Fibroblast of skin of left quadriceps (primary cell): ENCODE measurements at regions not wholly inside any gene's neighbourhood (a gene's known extent, or its start where the extent isn't known, plus 50 kb on each side); places are given as distances from the start of the nearest gene placed in this dataset.

Experiments
- DNase-seq, 2 experiments: peaks; one replicate each; pipeline ENCODE4 v3.0.0-alpha.2; 2013; ENCODE audit warnings: low read depth in 2 of 2

GRCh38 chr19:31664096-31664495 is 314.9 kb upstream of the TSHZ3 start:
- no peak for DNase-seq

DNA sequence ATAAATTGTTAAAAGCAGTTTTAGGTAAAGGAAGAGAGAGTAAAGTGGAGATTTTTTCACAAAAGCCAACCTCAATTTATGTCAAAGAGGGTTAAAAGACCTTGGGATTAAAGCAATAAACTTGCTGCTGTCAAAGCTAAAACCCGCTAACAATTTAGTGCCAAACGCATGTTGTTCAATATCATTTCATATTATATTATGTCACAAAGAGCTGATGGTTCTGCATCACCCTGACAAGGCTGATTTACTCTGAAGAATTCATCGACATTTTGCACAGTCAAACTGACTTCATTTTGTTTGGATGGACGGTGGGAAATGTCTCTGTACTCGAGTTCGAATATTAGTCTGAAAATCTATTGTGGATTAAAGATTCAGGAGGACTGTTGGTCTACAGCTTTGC is 315.8 kb upstream of the TSHZ3 start:
- DNase-seq: no peak

DNA sequence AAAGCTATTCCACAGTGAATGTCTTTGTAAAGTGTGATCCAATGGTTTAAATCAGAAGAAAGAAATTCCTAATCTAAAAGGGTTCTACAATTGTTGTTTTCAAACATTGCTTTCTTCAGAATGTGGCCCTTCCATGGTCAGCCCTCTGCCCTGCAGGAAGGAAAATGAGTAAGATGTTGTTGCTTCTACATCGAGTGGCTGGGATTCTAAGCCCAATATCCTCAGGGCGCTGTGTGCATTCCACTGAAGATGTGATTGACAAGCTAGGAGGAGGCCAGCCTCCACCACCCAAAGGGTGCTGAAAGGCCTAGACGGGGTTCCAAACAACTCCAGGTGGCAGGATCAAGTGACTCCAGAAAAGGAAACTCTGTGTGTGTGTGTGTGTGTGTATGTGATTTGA is 316.9 kb upstream of the TSHZ3 start:
- no peak for DNase-seq

GRCh38 chr19:31667106-31667505 is 317.9 kb upstream of the TSHZ3 start:
- DNase-seq: no peak

GRCh38 chr19:31668921-31669320 is 319.7 kb upstream of the TSHZ3 start:
- DNase-seq: no peak

DNA sequence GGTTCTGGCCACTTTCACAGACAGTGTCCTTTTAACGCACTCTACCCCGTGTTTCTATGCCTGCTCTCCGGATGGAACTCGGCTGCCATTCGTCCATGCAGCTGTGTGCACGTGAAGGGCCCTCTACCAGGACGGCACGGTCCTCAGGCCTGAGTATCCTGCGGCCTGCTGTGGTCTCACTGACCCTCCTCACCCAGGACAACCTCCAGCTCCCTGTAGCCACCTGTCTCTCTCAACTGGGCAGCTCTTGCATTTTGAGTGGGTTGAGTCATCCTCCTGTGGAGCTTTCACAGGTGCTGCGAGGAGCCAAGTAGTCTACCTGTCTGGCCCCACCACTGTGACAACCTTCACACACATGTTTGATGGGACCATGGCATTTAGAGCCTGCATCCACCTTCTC is 321.7 kb upstream of the TSHZ3 start:
- DNase-seq: no peak

GRCh38 chr19:31671411-31672035 is 322.3 kb upstream of the TSHZ3 start:
- DNase-seq: no peak

DNA sequence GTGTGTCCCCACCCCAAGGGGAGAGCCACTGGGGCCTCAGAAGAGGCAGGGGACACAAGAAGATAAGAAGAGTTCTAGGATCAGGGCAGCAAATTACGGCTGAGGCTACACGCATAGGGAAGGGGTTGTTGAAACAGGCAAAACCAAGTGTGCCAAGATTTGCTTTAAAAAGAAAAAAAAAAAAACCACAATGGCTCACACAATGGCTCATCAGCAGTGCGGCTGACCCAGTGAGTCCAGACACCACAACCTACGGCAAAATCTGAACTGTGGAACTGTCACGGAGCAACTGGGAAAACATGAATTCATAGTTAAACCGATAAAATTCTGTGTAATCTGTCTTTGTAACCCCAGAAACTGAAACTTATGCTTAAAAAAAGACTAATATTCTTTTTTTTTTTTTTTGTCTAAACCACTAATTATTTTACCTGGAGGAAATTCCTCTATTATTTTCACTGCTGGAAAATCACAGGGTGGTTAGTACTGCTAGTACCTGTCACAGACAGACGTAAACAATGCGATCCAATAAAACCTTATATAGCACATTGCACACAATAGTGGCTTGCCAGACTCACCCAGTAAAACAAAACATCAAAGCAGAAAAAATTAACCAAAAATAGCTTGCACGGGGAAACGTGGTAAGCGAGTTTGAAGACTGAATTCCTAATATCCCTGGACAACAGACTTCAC is 325.4 kb upstream of the TSHZ3 start:
- no peak for DNase-seq

DNA sequence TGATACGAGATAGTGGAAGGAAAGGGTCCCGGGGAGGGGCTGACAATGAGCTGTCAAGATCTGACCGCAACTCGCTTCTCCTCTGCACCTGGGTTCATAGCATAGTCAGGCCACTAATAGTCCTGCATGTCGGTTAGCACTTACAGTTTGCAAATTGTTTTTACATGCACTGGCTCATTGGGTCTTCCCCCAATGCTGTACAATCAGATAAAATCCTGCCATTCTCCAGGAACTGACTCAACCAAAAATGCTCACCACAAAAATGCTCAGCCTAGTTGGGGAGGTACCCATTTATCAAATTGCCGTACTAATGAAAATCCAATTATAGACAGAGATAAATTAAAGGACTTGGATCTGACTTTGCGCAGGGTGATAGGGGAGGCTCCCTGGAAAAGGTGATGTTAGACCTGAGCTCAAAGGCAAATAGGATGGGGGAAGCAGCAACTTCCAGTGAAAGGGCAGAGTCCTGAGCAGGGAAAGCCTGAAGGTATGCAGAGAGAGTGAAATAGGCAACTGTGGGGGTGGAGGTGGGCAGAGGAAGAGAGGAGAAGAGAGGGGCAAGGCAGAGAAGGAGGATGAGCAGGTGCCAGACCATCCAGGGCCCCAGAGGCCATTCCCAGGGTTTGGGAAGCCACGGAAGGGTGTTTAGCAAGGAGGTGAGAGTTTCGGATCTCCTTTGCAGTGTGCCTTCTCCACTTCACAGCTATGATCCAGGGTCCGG is 326.1 kb upstream of the TSHZ3 start:
- DNase-seq: peak; percentile 51 to 60

- DNase-seq: no peak
Measured at GRCh38 chr19:31676271-31677004, 327.2 kb upstream of the TSHZ3 start.

- DNase-seq: no peak
Measured at GRCh38 chr19:31678421-31678820, 329.2 kb upstream of the TSHZ3 start.

DNA sequence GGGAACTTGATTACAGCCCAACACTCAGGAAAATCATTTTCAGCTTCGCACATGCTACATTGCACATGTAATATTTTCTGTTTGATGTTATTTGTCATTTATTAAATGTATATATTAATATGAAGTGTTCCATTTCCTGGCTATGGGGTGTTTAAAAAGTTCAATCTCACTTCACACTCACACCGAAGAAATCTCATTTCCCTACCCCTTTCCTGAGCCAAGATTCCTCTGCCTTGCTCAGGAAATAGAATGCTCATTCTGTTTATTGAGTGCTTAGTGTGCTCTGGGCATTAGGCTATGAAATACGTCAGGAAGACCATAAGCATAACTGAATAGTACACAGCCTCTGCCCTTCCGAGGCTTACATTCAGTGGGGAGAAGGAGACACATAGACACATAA is 331.9 kb upstream of the TSHZ3 start:
- DNase-seq: no peak

DNA sequence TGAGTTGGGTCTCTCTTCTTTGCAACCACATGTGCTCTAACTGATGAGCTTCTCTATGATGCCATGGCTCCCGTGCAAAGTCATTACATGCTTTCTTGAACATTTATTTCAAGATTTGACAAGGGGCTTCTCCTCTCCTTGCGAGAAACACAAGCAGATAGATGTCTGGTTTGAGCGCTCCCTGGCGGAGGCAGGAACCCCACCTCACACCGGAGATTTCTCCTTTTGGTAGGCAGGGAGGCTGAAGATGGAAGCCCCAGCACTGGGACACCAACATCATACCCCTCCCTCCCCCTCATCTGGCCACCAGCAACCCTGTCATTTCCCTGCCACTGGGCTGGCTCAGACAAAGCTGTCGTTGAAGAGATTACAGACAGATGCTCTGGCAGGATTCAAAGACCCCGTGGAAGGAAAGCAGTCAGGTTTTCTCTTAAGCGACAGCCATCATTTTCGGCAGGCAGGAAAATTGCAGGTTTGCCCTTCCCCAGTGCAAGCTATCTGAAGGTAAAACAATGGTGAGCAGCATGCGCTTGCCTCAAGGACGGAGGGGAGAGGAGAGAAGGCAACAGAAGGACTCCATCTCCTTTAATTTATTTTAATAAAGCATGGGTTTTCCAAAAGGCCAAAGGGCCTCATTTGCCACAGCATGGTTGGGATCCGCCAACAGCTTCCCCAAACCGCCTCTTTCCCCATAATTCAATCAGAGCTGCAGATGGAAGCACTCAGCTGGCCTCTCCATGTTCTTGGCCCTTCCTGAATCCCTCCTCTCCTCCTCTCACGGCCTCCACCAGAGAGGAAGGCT is 344.1 kb upstream of the TSHZ3 start:
- no peak for DNase-seq

GRCh38 chr19:31693933-31694269 is 344.7 kb upstream of the TSHZ3 start:
- DNase-seq: no peak

- DNase-seq: no peak
Measured at GRCh38 chr19:31694761-31695160, 345.5 kb upstream of the TSHZ3 start.

DNA sequence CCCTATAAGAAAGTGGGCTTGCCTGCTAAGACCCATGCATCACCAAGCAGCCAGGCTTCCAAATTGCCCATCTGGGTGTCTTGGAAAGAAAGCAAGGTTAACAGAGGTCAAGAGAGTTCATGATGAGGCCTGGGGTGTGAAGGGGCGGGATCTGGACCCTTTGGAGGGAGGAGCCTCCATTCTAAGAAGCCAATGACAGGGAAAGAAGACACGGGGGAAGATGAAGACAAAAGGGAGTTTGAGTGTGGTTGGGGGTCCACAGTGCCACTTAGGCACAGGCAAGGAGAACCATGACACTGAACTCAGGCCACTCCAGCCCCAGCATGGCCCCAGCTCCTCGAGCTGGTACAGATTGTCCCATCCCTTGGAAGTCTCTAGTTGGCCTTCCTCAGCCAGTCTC is 350.2 kb upstream of the TSHZ3 start:
- DNase-seq: no peak

DNA sequence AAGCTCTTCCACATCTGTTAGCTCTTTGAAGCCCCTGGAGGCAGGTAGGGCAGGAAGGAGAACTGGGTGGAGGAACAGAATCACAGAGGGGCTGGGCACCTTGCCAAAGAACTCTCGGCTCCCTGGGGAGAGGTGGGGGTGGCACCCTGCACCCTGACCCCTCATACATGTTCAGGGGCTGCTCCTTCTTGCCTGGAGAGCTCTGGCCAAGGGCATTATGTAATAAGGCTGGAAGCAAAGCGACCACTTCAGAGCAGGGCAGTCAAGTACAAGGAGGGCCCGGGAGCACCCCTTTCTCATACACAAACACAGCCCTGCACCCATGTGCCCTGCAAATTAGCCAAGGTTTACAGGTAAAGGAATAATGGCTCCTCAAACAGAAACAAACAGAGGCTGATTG is 351.9 kb upstream of the TSHZ3 start:
- no peak for DNase-seq

GRCh38 chr19:31705656-31706055 is 356.4 kb upstream of the TSHZ3 start:
- DNase-seq: no peak

GRCh38 chr19:31706131-31706530 is 356.9 kb upstream of the TSHZ3 start:
- no peak for DNase-seq

- no peak for DNase-seq
Measured at GRCh38 chr19:31706691-31707620, 357.7 kb upstream of the TSHZ3 start.

- DNase-seq: no peak
Measured at GRCh38 chr19:31708520-31708919, 359.3 kb upstream of the TSHZ3 start.
